ENCODE measurements at regions not wholly inside any gene's neighbourhood (a gene's known extent, or its start where the extent isn't known, plus 50 kb on each side); places are given as distances from the start of the nearest gene placed in this dataset.

DNA sequence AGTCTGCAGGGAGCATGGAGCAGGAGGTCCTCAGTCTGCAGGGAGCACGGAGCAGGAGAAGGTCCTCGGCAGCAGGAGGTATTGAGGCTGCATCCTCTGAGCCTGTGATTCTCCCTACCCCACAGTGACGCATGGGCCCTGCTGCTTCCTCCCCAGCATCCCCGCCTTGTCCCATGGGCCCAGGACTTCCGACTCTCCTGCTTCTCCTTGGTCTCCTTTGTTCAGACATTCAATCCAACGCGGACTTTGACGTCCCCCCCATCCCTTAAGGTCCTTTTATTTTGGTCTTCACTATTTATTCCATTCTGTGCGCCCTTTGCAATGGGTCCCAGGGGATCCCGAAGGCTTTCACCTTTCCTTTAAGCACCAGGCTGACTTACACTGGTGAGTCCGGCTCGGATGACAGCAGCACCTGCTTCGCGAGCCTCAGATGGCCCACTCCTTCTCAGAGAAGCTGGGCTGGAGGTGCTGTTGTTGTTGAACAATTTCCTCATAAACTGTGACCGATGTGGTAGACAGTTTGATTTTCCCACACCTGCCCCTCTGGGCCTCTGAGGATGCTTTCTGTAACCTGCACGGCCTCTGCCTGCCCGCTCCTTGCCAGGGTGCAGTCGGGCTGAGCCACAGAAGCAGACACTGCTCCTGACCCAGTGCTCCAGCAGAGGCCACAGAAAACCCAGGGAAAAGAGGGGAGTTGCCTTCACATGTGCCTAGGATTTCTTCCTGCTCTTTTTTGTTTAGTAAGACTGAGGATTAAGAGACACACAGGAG is 407.2 kb upstream of the SHH start:
- no peak for DNase-seq (ENCODE audit: low read depth)
- no peak overlapping the region for H3K4me3 ChIP-seq (ENCODE audit: low read depth, low read length)
- no peak for TF ChIP-seq CTCF (conservative IDR thresholded peaks at IDR 0.05; ENCODE audit: low read depth, low read length)

DNA sequence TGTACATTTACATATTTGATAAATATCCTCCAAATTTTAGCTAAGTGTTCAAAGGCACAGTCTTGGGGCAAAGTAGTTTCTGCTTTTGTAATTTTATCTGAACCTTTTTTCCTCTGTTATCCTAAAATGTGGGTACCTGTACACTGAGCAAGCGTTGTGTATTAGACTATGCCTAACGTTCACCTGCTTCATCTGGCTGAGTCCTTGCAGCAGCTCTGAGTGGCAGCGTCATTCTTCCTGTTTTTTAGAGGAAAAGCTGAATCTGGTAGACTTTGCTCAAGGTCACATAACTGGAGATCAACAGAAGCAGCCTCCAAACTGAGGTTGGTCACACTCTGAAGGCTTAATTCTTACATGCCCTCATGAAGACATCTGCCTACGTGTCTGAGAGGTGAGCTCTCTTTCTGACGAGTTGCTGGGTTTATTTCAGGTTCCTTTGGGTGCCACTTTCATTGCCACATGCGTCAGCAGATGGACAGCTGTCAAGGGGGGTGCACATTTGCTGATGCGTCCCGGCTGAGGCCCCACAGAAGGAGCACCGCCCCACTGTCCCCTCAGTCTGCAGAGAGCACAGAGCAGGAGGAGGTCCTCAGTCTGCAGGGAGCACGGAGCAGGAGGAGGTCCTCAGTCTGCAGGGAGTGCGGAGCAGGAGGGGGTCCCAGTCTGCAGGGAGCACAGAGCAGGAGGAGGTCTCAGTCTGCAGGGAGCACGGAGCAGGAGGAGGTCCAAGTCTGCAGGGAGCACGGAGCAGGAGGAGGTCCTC is 406.5 kb upstream of the SHH start:
- H3K4me3 ChIP-seq (ENCODE audit: low read depth, low read length), result no peak overlapping the region
- no peak for TF ChIP-seq CTCF (conservative IDR thresholded peaks at IDR 0.05; ENCODE audit: low read depth, low read length)
- no peak for DNase-seq (ENCODE audit: low read depth)

GRCh38 chr7:156217803-156218202 is 405.5 kb upstream of the SHH start:
- no peak overlapping the region for H3K4me3 ChIP-seq (ENCODE audit: low read depth, low read length)
- no peak for DNase-seq (ENCODE audit: low read depth)
- no peak for TF ChIP-seq CTCF (conservative IDR thresholded peaks at IDR 0.05; ENCODE audit: low read depth, low read length)

DNA sequence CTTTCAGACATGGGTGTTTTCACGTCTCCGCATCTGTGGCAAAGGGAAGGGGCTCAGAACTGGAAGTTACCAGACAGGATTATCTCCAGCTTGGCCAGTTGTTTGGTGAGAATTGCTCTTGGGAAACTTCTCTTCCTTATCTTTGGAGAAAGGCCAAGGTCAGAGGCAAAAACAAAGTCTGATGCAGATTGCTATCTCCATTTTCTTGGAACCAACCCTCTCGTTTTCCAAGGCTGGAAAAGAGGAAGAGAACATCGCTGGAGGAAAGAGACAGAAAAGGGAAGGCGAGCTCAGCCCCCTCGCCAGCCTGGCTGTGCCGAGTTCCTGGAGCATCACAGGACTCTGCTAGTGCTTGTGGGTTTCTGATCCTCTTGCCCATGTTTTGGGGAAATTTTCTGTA is 396.8 kb upstream of the SHH start:
- TF ChIP-seq CTCF (conservative IDR thresholded peaks at IDR 0.05; ENCODE audit: low read depth, low read length), result no peak
- no peak overlapping the region for H3K4me3 ChIP-seq (ENCODE audit: low read depth, low read length)

DNA sequence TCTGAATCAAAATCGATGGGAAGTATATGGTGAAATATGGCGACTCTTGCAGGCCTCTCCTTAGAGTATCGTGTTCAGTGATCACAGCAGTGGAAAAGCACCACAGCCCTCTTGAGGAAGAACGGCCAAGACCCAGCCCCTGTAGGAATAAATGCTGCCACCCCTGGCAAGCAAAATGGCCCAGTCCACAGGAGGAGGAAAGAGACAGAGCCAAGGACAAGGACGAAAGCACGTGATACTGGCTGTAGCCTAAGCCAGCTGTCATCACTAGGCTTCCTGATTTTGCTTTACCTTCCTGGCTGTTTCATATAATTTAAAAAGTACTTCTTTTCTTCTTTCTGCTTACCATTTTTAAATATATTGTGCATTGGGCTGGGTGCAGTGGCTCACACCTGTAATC is 395.0 kb upstream of the SHH start:
- no peak for DNase-seq (ENCODE audit: low read depth)
- no peak overlapping the region for H3K4me3 ChIP-seq (ENCODE audit: low read depth, low read length)
- TF ChIP-seq CTCF (conservative IDR thresholded peaks at IDR 0.05; ENCODE audit: low read depth, low read length), result no peak

More for the DNA sequence above, 396.8 kb upstream of the SHH start:
- no peak for DNase-seq (ENCODE audit: low read depth)

GRCh38 chr7:156206174-156206573 is 393.9 kb upstream of the SHH start:
- TF ChIP-seq CTCF (conservative IDR thresholded peaks at IDR 0.05; ENCODE audit: low read depth, low read length), result no peak
- DNase-seq (ENCODE audit: low read depth), result no peak
- no peak overlapping the region for H3K4me3 ChIP-seq (ENCODE audit: low read depth, low read length)

All from epithelial cell of proximal tubule (primary cell).